Activated CD4-positive, alpha-beta memory T cell treated with anti-CD3 and anti-CD28 coated beads, Interleukin-2, amount 10 ng/mL, durations not matched to agents 7 days and 5 days (primary cell): ENCODE measurements at regions not wholly inside any gene's neighbourhood (a gene's known extent, or its start where the extent isn't known, plus 50 kb on each side); places are given as distances from the start of the nearest gene placed in this dataset.

Source experiments
- CTCF ChIA-PET: fragments of 350-600 bp; sonication (Branson Sonifier 250); formaldehyde crosslinking; loops from one replicate; lab custom pipeline; 2021; ENCODE audit warnings: antibody characterized with exemption, inconsistent platforms; lab: Charles Lee
- POLR2A ChIA-PET: fragments of 350-600 bp; sonication (Branson Sonifier 250); formaldehyde crosslinking; loops from one replicate; lab custom pipeline; 2021; ENCODE audit warnings: antibody characterized with exemption; lab: Charles Lee
- DNase-seq: peaks from one replicate; pipeline ENCODE4 v3.0.0-alpha.2; 2020
- H3K27ac Mint-ChIP-seq: one replicate; pipeline ENCODE4 v1.8.0; 2021; ENCODE audit warnings: mild to moderate bottlenecking, mixed read lengths
- H3K27me3 Mint-ChIP-seq: one replicate; pipeline ENCODE4 v1.8.0; 2021; ENCODE audit warnings: mixed read lengths
- H3K36me3 Mint-ChIP-seq: one replicate; pipeline ENCODE4 v1.8.0; 2021; ENCODE audit warnings: low read depth, mixed read lengths
- H3K4me1 Mint-ChIP-seq: one replicate; pipeline ENCODE4 v1.8.0; 2021; ENCODE audit warnings: mixed read lengths
- H3K4me3 Mint-ChIP-seq: one replicate; pipeline ENCODE4 v1.8.0; 2021; ENCODE audit warnings: mild to moderate bottlenecking, mixed read lengths
- H3K9me3 Mint-ChIP-seq: one replicate; pipeline ENCODE4 v1.8.0; 2021; ENCODE audit warnings: mixed read lengths

GRCh38 chr21:24861471-24861870 is 745.8 kb downstream of the MRPL39 start:
- H3K9me3 Mint-ChIP-seq = no peaks in the 10 kb centered on the region
- H3K36me3 Mint-ChIP-seq = no peaks in the 10 kb centered on the region
- no peak overlapping the region for H3K4me3 Mint-ChIP-seq
- no peaks in the 10 kb centered on the region for H3K27me3 Mint-ChIP-seq
- ChIA-PET POLR2A (no interaction called here), CTCF (no interaction called here)
- no peaks in the 10 kb centered on the region for H3K4me1 Mint-ChIP-seq
- no peak overlapping the region for H3K27ac Mint-ChIP-seq
- no peak for DNase-seq

- H3K27ac Mint-ChIP-seq = no peak overlapping the region
- no peaks in the 10 kb centered on the region for H3K27me3 Mint-ChIP-seq
- ChIA-PET CTCF (no interaction called here), POLR2A (no interaction called here)
- H3K9me3 Mint-ChIP-seq = peaks cover under 1% of the 10 kb centered on the region
- H3K4me1 Mint-ChIP-seq = no peaks in the 10 kb centered on the region
- no peak for DNase-seq
- H3K4me3 Mint-ChIP-seq = no peak overlapping the region
- H3K36me3 Mint-ChIP-seq = no peaks in the 10 kb centered on the region
These were observed 751.0 kb downstream of the MRPL39 start for GRCh38 chr21:24856326-24856725.

- Mint-ChIP-seq H3K4me3 (no peak overlapping the region), H3K27ac (no peak overlapping the region), H3K36me3 (no peaks in the 10 kb centered on the region), H3K4me1 (no peaks in the 10 kb centered on the region), H3K27me3 (no peaks in the 10 kb centered on the region), H3K9me3 (peaks cover 4% of the 10 kb centered on the region)
- DNase-seq = no peak
- ChIA-PET POLR2A (no interaction called here), CTCF (no interaction called here)
These were observed 754.6 kb downstream of the MRPL39 start for GRCh38 chr21:24852610-24853195.

- H3K36me3 Mint-ChIP-seq = no peaks in the 10 kb centered on the region
These were observed 757.2 kb downstream of the MRPL39 start for GRCh38 chr21:24850121-24850520.

GRCh38 chr21:24844671-24845070 is 762.6 kb downstream of the MRPL39 start:
- Mint-ChIP-seq H3K4me1 (no peaks in the 10 kb centered on the region), H3K27me3 (no peaks in the 10 kb centered on the region), H3K4me3 (no peak overlapping the region), H3K9me3 (peaks cover 10% of the 10 kb centered on the region), H3K36me3 (no peaks in the 10 kb centered on the region), H3K27ac (no peak overlapping the region)
- ChIA-PET POLR2A (no interaction called here), CTCF (no interaction called here)
- no peak for DNase-seq

More at GRCh38 chr21:24850121-24850520, 757.2 kb downstream of the MRPL39 start:
- Mint-ChIP-seq H3K27ac (no peak overlapping the region), H3K27me3 (no peaks in the 10 kb centered on the region), H3K4me3 (no peak overlapping the region), H3K4me1 (no peaks in the 10 kb centered on the region), H3K9me3 (peaks cover 10% of the 10 kb centered on the region)
- POLR2A ChIA-PET = no interaction called here
- CTCF ChIA-PET = no interaction called here
- no peak for DNase-seq

- DNase-seq = no peak
- H3K27me3 Mint-ChIP-seq = no peaks in the 10 kb centered on the region
- H3K4me3 Mint-ChIP-seq = no peak overlapping the region
- H3K27ac Mint-ChIP-seq = no peak overlapping the region
- H3K9me3 Mint-ChIP-seq = peaks cover 5% of the 10 kb centered on the region
- H3K36me3 Mint-ChIP-seq = no peaks in the 10 kb centered on the region
- ChIA-PET POLR2A (no interaction called here), CTCF (no interaction called here)
- H3K4me1 Mint-ChIP-seq = no peaks in the 10 kb centered on the region
These were observed 767.0 kb downstream of the MRPL39 start for GRCh38 chr21:24840287-24840686.

GRCh38 chr21:24832961-24833360 is 774.3 kb downstream of the MRPL39 start:
- no peak for DNase-seq
- no peak overlapping the region for H3K4me3 Mint-ChIP-seq
- no peaks in the 10 kb centered on the region for H3K36me3 Mint-ChIP-seq
- ChIA-PET POLR2A (no interaction called here), CTCF (no interaction called here)
- no peaks in the 10 kb centered on the region for H3K4me1 Mint-ChIP-seq
- no peak overlapping the region for H3K27ac Mint-ChIP-seq
- H3K27me3 Mint-ChIP-seq = no peaks in the 10 kb centered on the region
- H3K9me3 Mint-ChIP-seq = no peaks in the 10 kb centered on the region

- Mint-ChIP-seq H3K27ac (no peak overlapping the region), H3K9me3 (no peaks in the 10 kb centered on the region), H3K4me1 (no peaks in the 10 kb centered on the region), H3K4me3 (no peak overlapping the region), H3K36me3 (no peaks in the 10 kb centered on the region), H3K27me3 (no peaks in the 10 kb centered on the region)
- CTCF ChIA-PET = no interaction called here
- no peak for DNase-seq
- POLR2A ChIA-PET = no interaction called here
These were observed 777.9 kb downstream of the MRPL39 start for GRCh38 chr21:24829397-24829796.

GRCh38 chr21:24826822-24827221 is 780.5 kb downstream of the MRPL39 start:
- Mint-ChIP-seq H3K9me3 (no peaks in the 10 kb centered on the region), H3K27me3 (no peaks in the 10 kb centered on the region), H3K27ac (no peak overlapping the region), H3K4me3 (no peak overlapping the region), H3K4me1 (no peaks in the 10 kb centered on the region), H3K36me3 (no peaks in the 10 kb centered on the region)
- no peak for DNase-seq
- POLR2A ChIA-PET = no interaction called here
- CTCF ChIA-PET = no interaction called here

- CTCF ChIA-PET = no interaction called here
- no peaks in the 10 kb centered on the region for H3K9me3 Mint-ChIP-seq
- no peak for DNase-seq
- H3K4me1 Mint-ChIP-seq = no peaks in the 10 kb centered on the region
- no peak overlapping the region for H3K4me3 Mint-ChIP-seq
- H3K27ac Mint-ChIP-seq = no peak overlapping the region
- POLR2A ChIA-PET = no interaction called here
- H3K36me3 Mint-ChIP-seq = no peaks in the 10 kb centered on the region
- H3K27me3 Mint-ChIP-seq = no peaks in the 10 kb centered on the region
These were observed 781.9 kb downstream of the MRPL39 start for GRCh38 chr21:24825348-24825747.

GRCh38 chr21:24824209-24824608 is 783.1 kb downstream of the MRPL39 start:
- Mint-ChIP-seq H3K27ac (no peak overlapping the region), H3K27me3 (no peaks in the 10 kb centered on the region), H3K4me3 (no peak overlapping the region), H3K9me3 (no peaks in the 10 kb centered on the region), H3K4me1 (no peaks in the 10 kb centered on the region), H3K36me3 (no peaks in the 10 kb centered on the region)
- CTCF ChIA-PET = no interaction called here
- no peak for DNase-seq
- POLR2A ChIA-PET = no interaction called here

GRCh38 chr21:24823247-24823646 is 784.0 kb downstream of the MRPL39 start:
- DNase-seq = no peak
- Mint-ChIP-seq H3K9me3 (no peaks in the 10 kb centered on the region), H3K36me3 (no peaks in the 10 kb centered on the region), H3K27me3 (no peaks in the 10 kb centered on the region), H3K27ac (no peak overlapping the region), H3K4me1 (no peaks in the 10 kb centered on the region), H3K4me3 (no peak overlapping the region)
- POLR2A ChIA-PET = no interaction called here
- CTCF ChIA-PET = no interaction called here

- ChIA-PET CTCF (no interaction called here), POLR2A (no interaction called here)
- no peaks in the 10 kb centered on the region for H3K36me3 Mint-ChIP-seq
- H3K4me3 Mint-ChIP-seq = no peak overlapping the region
- H3K4me1 Mint-ChIP-seq = no peaks in the 10 kb centered on the region
- H3K27me3 Mint-ChIP-seq = no peaks in the 10 kb centered on the region
- no peak overlapping the region for H3K27ac Mint-ChIP-seq
- H3K9me3 Mint-ChIP-seq = no peaks in the 10 kb centered on the region
- no peak for DNase-seq
These were observed 822.2 kb downstream of the MRPL39 start for GRCh38 chr21:24785033-24785432.

- CTCF ChIA-PET = no interaction called here
- no peaks in the 10 kb centered on the region for H3K9me3 Mint-ChIP-seq
- POLR2A ChIA-PET = no interaction called here
- no peaks in the 10 kb centered on the region for H3K27me3 Mint-ChIP-seq
- H3K4me3 Mint-ChIP-seq = no peak overlapping the region
- H3K27ac Mint-ChIP-seq = no peak overlapping the region
- no peak for DNase-seq
- H3K4me1 Mint-ChIP-seq = no peaks in the 10 kb centered on the region
- no peaks in the 10 kb centered on the region for H3K36me3 Mint-ChIP-seq
These were observed 826.1 kb downstream of the MRPL39 start for GRCh38 chr21:24781146-24781545.
